ENCODE measurements at regions not wholly inside any gene's neighbourhood (a gene's known extent, or its start where the extent isn't known, plus 50 kb on each side); places are given as distances from the start of the nearest gene placed in this dataset.

GRCh38 chr12:46910830-46911229 is 85.0 kb upstream of the SLC38A4 start:
- DNase-seq (ENCODE audit: low spot score), result no peak

GRCh38 chr12:46914336-46914735 is 88.5 kb upstream of the SLC38A4 start:
- no peak for DNase-seq (ENCODE audit: low spot score)

DNA sequence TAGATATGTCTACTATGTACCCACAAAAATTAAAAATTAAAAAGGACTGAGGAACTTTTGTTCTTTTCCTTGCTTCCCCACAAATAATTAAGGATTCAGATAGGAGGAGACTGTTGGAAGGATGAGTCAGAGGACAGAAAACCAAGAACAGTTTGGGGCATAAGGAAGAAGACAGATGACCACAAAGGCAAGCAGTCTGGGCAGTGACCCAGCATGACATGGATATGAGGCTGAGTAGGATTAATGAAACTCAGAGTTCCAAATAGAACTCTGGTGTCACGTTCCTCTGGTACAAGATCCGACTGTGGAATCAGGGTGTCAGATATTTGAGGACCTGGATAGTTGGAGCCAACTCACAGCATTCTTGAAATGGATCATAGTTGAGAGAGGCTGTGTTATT is 89.3 kb upstream of the SLC38A4 start:
- DNase-seq (ENCODE audit: low spot score), result no peak

- DNase-seq (ENCODE audit: low spot score), result peak; percentile 23
Measured at GRCh38 chr12:46915836-46916235, 90.0 kb upstream of the SLC38A4 start.

DNA sequence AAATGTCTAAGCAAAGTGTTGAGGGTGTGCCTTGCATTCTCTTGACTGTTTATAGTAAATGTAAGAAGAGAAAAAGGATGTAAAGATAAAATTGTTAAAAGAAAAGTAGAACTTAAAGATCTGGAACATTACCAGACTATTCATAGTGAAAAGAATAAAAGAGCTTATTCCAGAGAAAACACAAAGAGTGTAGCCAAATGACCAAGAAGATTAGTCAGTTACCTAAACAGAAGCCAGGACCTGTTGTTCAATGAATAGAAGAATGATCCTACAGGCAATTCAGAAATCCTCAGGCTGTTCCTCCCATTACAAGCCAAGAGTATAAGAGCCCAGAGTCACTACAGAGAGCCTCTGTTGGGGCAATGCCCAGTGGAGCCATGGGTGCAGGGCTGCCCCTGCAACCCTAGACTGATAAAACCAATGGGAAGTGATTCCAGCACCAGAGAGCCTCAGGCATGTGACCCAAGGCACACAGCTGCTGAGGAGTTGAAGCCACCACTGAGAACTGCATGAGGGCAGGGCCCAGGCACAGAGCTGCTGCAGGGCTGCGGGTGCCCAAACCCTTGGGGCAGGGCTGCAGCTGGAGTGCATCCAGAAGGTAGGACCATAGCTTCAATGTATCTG is 91.1 kb upstream of the SLC38A4 start:
- no peak for DNase-seq (ENCODE audit: low spot score)

- no peak for DNase-seq (ENCODE audit: low spot score)
Measured at GRCh38 chr12:46917821-46918220, 92.0 kb upstream of the SLC38A4 start.

DNA sequence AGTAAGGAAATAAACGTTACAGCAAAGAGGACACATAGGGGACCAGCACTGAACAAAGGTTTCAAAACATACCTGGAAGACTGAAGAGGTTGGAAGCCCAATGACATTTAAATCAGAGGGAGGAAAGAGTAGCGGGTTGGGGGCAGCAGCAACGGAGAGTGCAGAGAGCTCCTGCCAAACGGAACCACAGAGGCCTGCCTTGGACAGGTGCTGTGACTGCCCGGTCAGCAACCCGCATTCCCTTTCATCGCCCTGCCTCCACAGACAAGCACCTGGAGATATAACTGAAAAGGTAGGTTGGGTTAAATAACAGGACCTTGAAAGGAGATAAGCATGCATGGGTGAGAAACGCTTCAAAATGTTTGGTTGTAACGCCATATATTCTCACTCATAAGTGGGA is 92.8 kb upstream of the SLC38A4 start:
- no peak for DNase-seq (ENCODE audit: low spot score)

DNA sequence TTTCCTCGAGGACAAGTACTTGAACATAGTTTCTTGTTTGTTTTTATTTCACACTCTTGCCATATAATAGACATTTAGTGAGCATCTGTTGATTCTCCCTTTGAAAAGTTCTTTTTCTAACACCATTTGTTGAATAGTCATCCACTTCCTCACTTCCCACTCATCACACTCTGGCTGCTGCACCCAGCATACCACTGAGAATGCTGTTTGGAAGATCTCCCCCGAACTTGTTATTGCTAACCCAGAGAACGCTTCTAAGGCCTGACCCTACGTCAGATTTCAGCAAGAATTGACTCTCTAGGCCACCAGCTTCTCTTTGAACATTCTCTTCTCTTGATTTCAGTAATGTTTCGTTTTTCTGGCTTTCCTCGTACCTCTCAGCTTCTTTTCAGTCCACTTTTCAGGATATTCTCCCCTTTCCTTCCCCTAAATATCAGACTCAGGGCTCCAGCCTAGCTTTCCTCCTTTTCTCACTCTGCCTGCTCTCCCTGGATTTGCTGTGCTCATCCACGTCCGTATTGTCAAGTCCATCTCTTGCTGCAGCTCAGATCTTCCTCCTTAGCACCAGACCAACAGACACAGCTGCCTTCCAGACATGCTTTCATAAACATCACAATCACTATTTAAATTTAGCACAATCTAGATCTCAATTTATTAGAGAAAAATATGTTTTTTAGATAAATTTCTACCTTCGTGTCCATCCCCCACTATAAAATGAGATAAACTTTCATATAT is 94.0 kb upstream of the SLC38A4 start:
- DNase-seq (ENCODE audit: low spot score), result no peak

GRCh38 chr12:46920499-46920898 is 94.7 kb upstream of the SLC38A4 start:
- no peak for DNase-seq (ENCODE audit: low spot score)

DNA sequence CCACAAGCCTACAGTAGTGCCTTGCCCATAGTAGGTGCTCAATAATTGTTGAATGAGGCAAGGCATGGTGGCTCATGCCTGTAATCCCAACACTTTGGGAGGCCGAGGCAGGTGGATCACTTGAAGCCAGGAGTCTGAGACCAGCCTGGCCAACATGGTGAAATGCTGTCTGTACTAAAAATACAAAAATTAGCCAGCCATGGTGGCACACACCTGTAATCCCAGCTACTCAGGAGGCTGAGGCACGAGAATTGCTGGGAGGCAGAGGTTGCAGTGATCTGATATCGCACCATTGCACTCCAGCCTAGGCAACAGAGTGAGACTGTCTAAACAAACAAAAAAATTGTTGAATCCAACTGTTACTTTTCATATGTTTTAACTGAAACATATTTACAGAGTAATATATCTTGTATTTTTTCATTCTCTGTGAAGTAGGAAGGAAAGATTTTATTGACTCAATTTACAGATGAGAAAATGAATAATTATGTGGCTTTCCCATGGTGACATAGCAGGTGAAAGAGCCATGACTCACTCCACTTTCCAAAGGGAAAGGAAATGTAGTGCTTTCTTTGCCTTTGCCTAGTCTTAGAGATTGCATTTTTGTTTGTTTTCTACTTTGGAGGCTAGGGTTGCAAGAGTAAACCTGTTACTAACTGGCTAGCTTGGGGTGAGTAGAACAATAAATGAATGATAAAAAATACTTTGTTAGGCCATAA is 95.4 kb upstream of the SLC38A4 start:
- DNase-seq (ENCODE audit: low spot score), result no peak

DNA sequence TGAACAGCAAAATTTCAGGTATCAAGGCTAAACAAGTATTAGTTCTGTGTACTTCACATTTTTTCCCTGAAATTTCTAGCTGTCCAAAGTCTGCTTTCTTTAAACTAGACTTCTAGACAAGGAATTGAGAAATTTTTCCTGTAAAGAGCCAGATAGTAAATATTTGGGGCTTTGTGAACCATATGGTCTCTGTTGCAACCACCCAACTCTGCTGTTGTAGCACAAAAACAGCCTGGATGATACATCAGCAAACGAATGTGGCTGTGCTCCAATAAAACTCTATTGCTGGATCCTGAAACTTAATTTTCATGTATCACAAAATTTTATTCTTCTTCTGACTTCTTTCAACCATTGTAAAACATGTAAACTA is 96.0 kb upstream of the SLC38A4 start:
- peak; percentile 92 for DNase-seq (ENCODE audit: low spot score)

DNA sequence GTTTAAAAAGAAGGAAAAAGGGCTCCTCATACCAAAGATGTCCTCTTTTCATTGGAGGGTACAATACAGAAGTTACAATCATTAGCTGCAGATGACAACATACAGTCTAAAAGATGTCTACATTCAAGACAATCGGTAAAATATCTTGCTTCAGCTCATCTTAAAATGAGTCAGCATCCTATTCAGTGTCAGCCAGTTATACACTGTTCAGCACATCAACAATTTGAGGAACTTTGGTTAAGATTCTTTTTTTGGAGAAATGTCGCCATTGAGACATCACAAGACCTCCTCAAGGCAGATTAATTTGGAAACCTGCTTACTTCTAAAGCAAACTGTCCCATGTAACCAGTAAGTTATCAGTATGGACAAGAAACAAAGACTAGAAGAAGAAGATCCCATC is 100.7 kb upstream of the SLC38A4 start:
- no peak for DNase-seq (ENCODE audit: low spot score)

- DNase-seq (ENCODE audit: low spot score), result no peak
Measured at GRCh38 chr12:46930101-46930500, 104.3 kb upstream of the SLC38A4 start.

DNA sequence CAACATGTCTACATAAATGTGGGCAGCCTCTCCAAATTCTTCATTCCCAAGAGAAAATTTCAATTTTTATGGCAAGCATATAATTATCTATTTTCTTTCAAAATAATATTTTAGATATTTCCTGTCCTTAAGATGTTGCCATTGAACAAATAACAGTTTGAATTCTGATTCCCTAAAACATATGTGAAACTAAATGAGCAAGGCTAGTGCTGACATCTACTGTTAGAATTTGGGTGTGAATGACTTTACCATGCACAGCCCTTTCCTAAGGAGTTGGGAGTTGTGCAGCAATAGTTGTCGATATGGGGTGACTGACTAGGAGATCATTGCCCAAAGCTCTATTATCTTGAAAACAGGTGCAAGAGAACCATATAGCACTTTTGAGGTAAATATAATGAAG is 108.2 kb upstream of the SLC38A4 start:
- peak; percentile 87 for DNase-seq (ENCODE audit: low spot score)

DNA sequence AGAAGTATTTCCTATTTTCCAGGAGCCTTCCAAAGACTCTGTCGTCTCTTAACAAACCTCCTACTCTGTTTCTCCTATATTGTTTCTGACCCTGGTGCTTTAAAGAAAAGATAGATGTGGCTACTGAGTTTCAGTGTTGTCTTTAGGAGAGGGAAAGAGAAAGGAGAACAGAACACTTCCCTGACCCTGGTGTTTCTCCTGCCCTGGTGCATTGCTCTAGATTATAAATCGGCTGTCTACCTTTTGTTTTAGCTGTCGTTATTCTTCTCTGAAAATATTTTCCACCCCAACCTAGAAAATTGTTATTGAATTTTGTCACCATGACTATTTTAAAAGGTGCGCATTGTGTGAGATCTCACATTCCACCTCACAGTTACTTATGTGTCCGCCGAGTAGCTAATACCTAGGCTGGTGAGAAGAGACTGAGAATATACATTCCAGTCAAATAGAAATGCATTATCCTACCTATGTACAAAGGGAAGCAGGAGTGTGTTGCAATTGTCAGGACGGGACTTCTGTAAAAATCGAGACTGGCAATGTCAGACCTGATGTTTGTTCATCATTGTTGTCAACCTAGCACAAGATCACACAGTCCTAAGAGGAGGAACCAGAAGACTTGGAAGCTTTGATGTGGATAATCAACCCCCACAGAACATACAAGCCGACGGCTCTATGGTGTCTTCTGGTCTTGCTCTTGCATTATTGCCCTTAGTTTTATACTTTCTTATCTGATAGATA is 108.7 kb upstream of the SLC38A4 start:
- DNase-seq (ENCODE audit: low spot score), result peak; percentile 81

DNA sequence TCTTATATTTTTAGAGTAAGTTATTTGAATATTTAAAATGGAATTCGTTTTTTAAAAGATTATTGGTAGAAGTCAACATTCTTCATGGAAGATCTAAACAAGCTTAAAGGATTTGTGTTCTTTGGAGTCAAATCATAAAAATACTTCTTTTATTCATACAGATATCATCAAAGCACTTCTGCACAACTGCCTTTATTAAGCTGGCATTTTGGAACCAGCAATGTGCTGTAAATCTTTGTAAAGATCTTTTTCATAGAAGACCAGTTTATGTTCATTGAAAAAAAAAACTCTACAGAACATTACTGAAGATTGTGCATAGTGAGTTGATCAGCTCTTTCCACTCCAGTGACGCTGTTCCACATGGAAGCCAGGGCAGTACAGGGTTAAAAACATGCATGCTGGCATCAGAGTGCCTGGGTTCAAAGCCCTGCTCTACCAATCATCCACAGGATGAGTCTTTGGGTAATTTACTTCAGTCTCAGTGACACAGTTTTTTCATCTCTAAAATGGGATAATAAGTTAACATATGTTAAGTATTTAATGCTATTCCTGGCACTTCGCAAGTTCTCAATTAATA is 109.6 kb upstream of the SLC38A4 start:
- peak; percentile 91 for DNase-seq (ENCODE audit: low spot score)

- DNase-seq (ENCODE audit: low spot score), result no peak
Measured at GRCh38 chr12:46936042-46936441, 110.2 kb upstream of the SLC38A4 start.

GRCh38 chr12:46938071-46938678 is 112.4 kb upstream of the SLC38A4 start:
- DNase-seq (ENCODE audit: low spot score), result no peak

- no peak for DNase-seq (ENCODE audit: low spot score)
Measured at GRCh38 chr12:46941981-46942380, 116.2 kb upstream of the SLC38A4 start.

DNA sequence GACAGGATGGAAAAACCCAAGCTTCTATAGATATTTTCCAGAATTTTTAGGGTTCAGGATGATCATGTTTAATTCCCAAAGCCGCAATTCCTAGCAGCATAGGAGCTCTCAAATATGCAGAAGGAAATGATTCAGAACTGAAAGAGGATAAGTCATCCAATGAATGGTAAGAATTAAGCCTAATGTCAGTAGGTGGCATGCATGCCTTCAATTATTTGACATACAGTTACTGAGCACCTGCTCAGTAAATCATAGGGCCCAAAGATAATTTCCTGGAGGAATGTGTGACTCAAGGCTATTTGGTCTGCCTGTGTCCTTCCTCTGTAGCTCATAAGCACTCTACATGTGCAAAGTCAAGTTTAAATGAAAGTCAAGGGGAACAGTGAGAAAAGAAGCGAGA is 116.8 kb upstream of the SLC38A4 start:
- DNase-seq (ENCODE audit: low spot score), result no peak

DNA sequence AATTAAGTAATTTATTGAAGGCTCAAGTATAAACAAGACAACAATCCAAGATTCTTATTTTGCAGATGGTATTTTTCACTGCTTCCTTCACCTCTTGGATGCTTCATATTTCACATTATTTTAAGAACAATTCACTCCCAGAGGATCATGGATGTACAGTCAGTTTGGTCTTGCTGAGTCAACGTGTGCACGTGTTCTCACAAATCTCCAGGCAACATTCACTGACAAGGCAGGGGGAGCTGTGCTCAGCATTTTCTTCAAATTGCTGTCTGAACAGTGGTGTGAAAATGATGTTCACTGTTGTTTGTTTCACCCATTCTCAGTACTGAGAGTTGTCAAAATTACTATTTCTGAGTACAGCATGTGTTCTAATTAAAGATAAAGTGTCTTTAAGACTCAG is 118.3 kb upstream of the SLC38A4 start:
- peak; percentile 55 for DNase-seq (ENCODE audit: low spot score)

- no peak for DNase-seq (ENCODE audit: low spot score)
Measured at GRCh38 chr12:46944771-46945170, 119.0 kb upstream of the SLC38A4 start.
